HAP-1 (cell line): ENCODE measurements at regions not wholly inside any gene's neighbourhood (a gene's known extent, or its start where the extent isn't known, plus 50 kb on each side); places are given as distances from the start of the nearest gene placed in this dataset.
A peak's percentile ranks its signal among the peaks of the same experiment; 100 is the strongest.

Experiments
- DNase-seq, 2 experiments: peaks; one replicate each; pipeline ENCODE4 v3.0.0-alpha.2; 2016 to 2020; ENCODE audit warnings: low spot score in 2 of 2
- H3K27me3 ChIP-seq: fragments of 250-450 bp; sonication (Bioruptor Pico); 2 replicates; pipeline ENCODE4 v1.5.1; 2020; ENCODE audit warnings: low read depth, mild to moderate bottlenecking, moderate library complexity
- H3K36me3 ChIP-seq: fragments of 250-450 bp; sonication (Bioruptor Pico); replicated peaks from 2 replicates; pipeline ENCODE4 v1.5.1; 2020; ENCODE audit warnings: mild to moderate bottlenecking
- H3K4me1 ChIP-seq: fragments of 250-450 bp; sonication (Bioruptor Pico); 2 replicates; pipeline ENCODE4 v1.5.1; 2020; ENCODE audit warnings: mild to moderate bottlenecking
- H3K4me3 ChIP-seq: fragments of 250-450 bp; sonication (Bioruptor Pico); 2 replicates; pipeline ENCODE4 v1.5.1; 2020; ENCODE audit warnings: mild to moderate bottlenecking, moderate library complexity
- H3K9me3 ChIP-seq: fragments of 250-450 bp; sonication (Bioruptor Pico); 2 replicates; pipeline ENCODE4 v1.5.1; 2020; ENCODE audit warnings: mild to moderate bottlenecking, moderate library complexity
- in situ Hi-C: fragments of 300-500 bp; cut with MboI; formaldehyde crosslinking; loops from 3 replicates; pipeline ENCODE4 v1.14.3; 2020; ENCODE audit warnings: low sequenced_read_pairs, inconsistent platforms, mixed read lengths

GRCh38 chr2:217438136-217438535 lies 564.7 kb downstream of the TNS1 start:
- Histone ChIP-seq H3K4me3 (no peak overlapping the region), H3K36me3 (no peaks in the 10 kb centered on the region), H3K9me3 (no peaks in the 10 kb centered on the region), H3K27me3 (no peaks in the 10 kb centered on the region), H3K4me1 (0 out of 2 replicates have a peak, but pooled peaks cover 3% of the 10 kb centered on the region)
- in situ Hi-C loops: no loop called here
- no peak for DNase-seq

GRCh38 chr2:217437290-217437870 lies 565.4 kb downstream of the TNS1 start:
- no peaks in the 10 kb centered on the region for H3K36me3 ChIP-seq
- no peak overlapping the region for H3K4me3 ChIP-seq
- no peaks in the 10 kb centered on the region for H3K27me3 ChIP-seq
- no peaks in the 10 kb centered on the region for H3K9me3 ChIP-seq
- in situ Hi-C loops: no loop called here
- H3K4me1 ChIP-seq: 0 out of 2 replicates have a peak, but pooled peaks cover 3% of the 10 kb centered on the region
- no peak for DNase-seq

- no peak for DNase-seq
- Histone ChIP-seq H3K36me3 (no peaks in the 10 kb centered on the region), H3K4me3 (no peak overlapping the region), H3K9me3 (no peaks in the 10 kb centered on the region), H3K4me1 (peaks cover 6% of the 10 kb centered on the region), H3K27me3 (no peaks in the 10 kb centered on the region)
- in situ Hi-C loops: no loop called here
These were observed 566.4 kb downstream of the TNS1 start for GRCh38 chr2:217436386-217436785.

- H3K36me3 ChIP-seq: no peaks in the 10 kb centered on the region
- in situ Hi-C loops: no loop called here
- no peak overlapping the region for H3K4me3 ChIP-seq
These were observed 568.4 kb downstream of the TNS1 start for GRCh38 chr2:217434180-217434975.

GRCh38 chr2:217433522-217433921 lies 569.3 kb downstream of the TNS1 start:
- Histone ChIP-seq H3K4me1 (peaks cover 6% of the 10 kb centered on the region), H3K27me3 (no peaks in the 10 kb centered on the region), H3K36me3 (no peaks in the 10 kb centered on the region), H3K9me3 (no peaks in the 10 kb centered on the region), H3K4me3 (no peak overlapping the region)
- in situ Hi-C loops: no loop called here
- DNase-seq: no peak

More at GRCh38 chr2:217434180-217434975, 568.4 kb downstream of the TNS1 start:
- Histone ChIP-seq H3K27me3 (no peaks in the 10 kb centered on the region), H3K9me3 (no peaks in the 10 kb centered on the region), H3K4me1 (peaks cover 6% of the 10 kb centered on the region)
- peak; percentile 79 to 81 for DNase-seq

- Histone ChIP-seq H3K4me3 (no peak overlapping the region), H3K4me1 (peaks cover 6% of the 10 kb centered on the region)
- in situ Hi-C loops: no loop called here
These were observed 571.1 kb downstream of the TNS1 start for GRCh38 chr2:217431577-217432269.

GRCh38 chr2:217430916-217431576 lies 571.2 kb upstream of the TNP1 start:
- Histone ChIP-seq H3K27me3 (no peaks in the 10 kb centered on the region), H3K9me3 (no peaks in the 10 kb centered on the region), H3K4me1 (peaks cover 6% of the 10 kb centered on the region), H3K36me3 (no peaks in the 10 kb centered on the region), H3K4me3 (no peak overlapping the region)
- no peak for DNase-seq
- in situ Hi-C loops: no loop called here

More at GRCh38 chr2:217431577-217432269, 571.1 kb downstream of the TNS1 start:
- no peaks in the 10 kb centered on the region for H3K9me3 ChIP-seq
- H3K27me3 ChIP-seq: no peaks in the 10 kb centered on the region
- H3K36me3 ChIP-seq: no peaks in the 10 kb centered on the region
- no peak for DNase-seq

GRCh38 chr2:217429981-217430500 lies 570.2 kb upstream of the TNP1 start:
- H3K9me3 ChIP-seq: no peaks in the 10 kb centered on the region
- no peaks in the 10 kb centered on the region for H3K36me3 ChIP-seq
- in situ Hi-C loops: no loop called here
- no peak overlapping the region for H3K4me3 ChIP-seq
- H3K4me1 ChIP-seq: peaks cover 7% of the 10 kb centered on the region
- H3K27me3 ChIP-seq: no peaks in the 10 kb centered on the region
- no peak for DNase-seq

- H3K9me3 ChIP-seq: no peaks in the 10 kb centered on the region
- DNase-seq: no peak
- no peaks in the 10 kb centered on the region for H3K36me3 ChIP-seq
- peaks cover 9% of the 10 kb centered on the region for H3K4me1 ChIP-seq
- no peaks in the 10 kb centered on the region for H3K27me3 ChIP-seq
- in situ Hi-C loops: no loop called here
- no peak overlapping the region for H3K4me3 ChIP-seq
These were observed 562.0 kb upstream of the TNP1 start for GRCh38 chr2:217421834-217422233.

GRCh38 chr2:217420854-217421253 lies 561.0 kb upstream of the TNP1 start:
- H3K4me3 ChIP-seq: no peak overlapping the region
- in situ Hi-C loops: no loop called here
- no peak for DNase-seq
- no peaks in the 10 kb centered on the region for H3K27me3 ChIP-seq
- no peaks in the 10 kb centered on the region for H3K9me3 ChIP-seq
- H3K4me1 ChIP-seq: peaks cover 9% of the 10 kb centered on the region
- no peaks in the 10 kb centered on the region for H3K36me3 ChIP-seq

GRCh38 chr2:217419055-217419671 lies 559.3 kb upstream of the TNP1 start:
- no peaks in the 10 kb centered on the region for H3K36me3 ChIP-seq
- peaks cover 5% of the 10 kb centered on the region for H3K4me1 ChIP-seq
- DNase-seq: no peak
- H3K4me3 ChIP-seq: no peak overlapping the region
- in situ Hi-C loops: no loop called here
- no peaks in the 10 kb centered on the region for H3K27me3 ChIP-seq
- H3K9me3 ChIP-seq: no peaks in the 10 kb centered on the region

GRCh38 chr2:217418544-217418943 lies 558.7 kb upstream of the TNP1 start:
- H3K4me3 ChIP-seq: no peak overlapping the region
- H3K36me3 ChIP-seq: no peaks in the 10 kb centered on the region
- no peaks in the 10 kb centered on the region for H3K9me3 ChIP-seq

GRCh38 chr2:217418090-217418489 lies 558.2 kb upstream of the TNP1 start:
- Histone ChIP-seq H3K9me3 (no peaks in the 10 kb centered on the region), H3K4me1 (peaks cover 5% of the 10 kb centered on the region), H3K36me3 (no peaks in the 10 kb centered on the region), H3K4me3 (no peak overlapping the region), H3K27me3 (no peaks in the 10 kb centered on the region)
- in situ Hi-C loops: no loop called here
- no peak for DNase-seq

More at GRCh38 chr2:217418544-217418943, 558.7 kb upstream of the TNP1 start:
- Histone ChIP-seq H3K27me3 (no peaks in the 10 kb centered on the region), H3K4me1 (peaks cover 5% of the 10 kb centered on the region)
- DNase-seq: no peak
- in situ Hi-C loops: no loop called here
